ENCODE measurements at regions not wholly inside any gene's neighbourhood (a gene's known extent, or its start where the extent isn't known, plus 50 kb on each side); places are given as distances from the start of the nearest gene placed in this dataset.

- Histone ChIP-seq H3K27ac (ENCODE audit: low read depth, low read length) (no peak overlapping the region), H3K4me2 (ENCODE audit: low read length) (no peak overlapping the region), H3K9me3 (ENCODE audit: control insufficient read depth, insufficient read depth, low read length) (no peaks in the 10 kb centered on the region), H3F3A (ENCODE audit: control insufficient read depth, insufficient read depth) (no peaks in the 10 kb centered on the region), H3K4me3 (ENCODE audit: low read length) (no peak overlapping the region), H3K79me2 (ENCODE audit: control insufficient read depth, low read length) (no peaks in the 10 kb centered on the region), H3K36me3 (ENCODE audit: control insufficient read depth, low read length) (no peaks in the 10 kb centered on the region), H3K9me2 (replicated peaks; ENCODE audit: control insufficient read depth, low read length) (no peaks in the 10 kb centered on the region), H3K4me1 (ENCODE audit: control insufficient read depth, low read length) (no peaks in the 10 kb centered on the region), H4K20me1 (ENCODE audit: control insufficient read depth, insufficient read depth, low read depth, low read length) (no peaks in the 10 kb centered on the region), H3K27me3 (ENCODE audit: control insufficient read depth, low read length) (no peaks in the 10 kb centered on the region)
- TF ChIP-seq EZH2phosphoT487 (IDR thresholded peaks at IDR 0.05; ENCODE audit: borderline replicate concordance, low read length) = no peak
- no peak for TF ChIP-seq CTCF (IDR thresholded peaks at IDR 0.05; ENCODE audit: low read depth, low read length, poor library complexity, severe bottlenecking)
Observed at GRCh38 chr2:215622837-215623236, 187.0 kb upstream of the FN1 start.

GRCh38 chr2:215621381-215621780, 185.5 kb upstream of the FN1 start:
- TF ChIP-seq CTCF (IDR thresholded peaks at IDR 0.05; ENCODE audit: low read depth, low read length, poor library complexity, severe bottlenecking) (no peak), EZH2phosphoT487 (IDR thresholded peaks at IDR 0.05; ENCODE audit: borderline replicate concordance, low read length) (no peak)
- H3K4me2 ChIP-seq (ENCODE audit: low read length) = no peak overlapping the region
- H4K20me1 ChIP-seq (ENCODE audit: control insufficient read depth, insufficient read depth, low read depth, low read length) = no peaks in the 10 kb centered on the region
- no peaks in the 10 kb centered on the region for H3K79me2 ChIP-seq (ENCODE audit: control insufficient read depth, low read length)
- no peaks in the 10 kb centered on the region for H3K36me3 ChIP-seq (ENCODE audit: control insufficient read depth, low read length)
- no peaks in the 10 kb centered on the region for H3K27me3 ChIP-seq (ENCODE audit: control insufficient read depth, low read length)
- H3K4me1 ChIP-seq (ENCODE audit: control insufficient read depth, low read length) = no peaks in the 10 kb centered on the region
- H3F3A ChIP-seq (ENCODE audit: control insufficient read depth, insufficient read depth) = no peaks in the 10 kb centered on the region
- no peak overlapping the region for H3K27ac ChIP-seq (ENCODE audit: low read depth, low read length)
- no peaks in the 10 kb centered on the region for H3K9me3 ChIP-seq (ENCODE audit: control insufficient read depth, insufficient read depth, low read length)
- H3K4me3 ChIP-seq (ENCODE audit: low read length) = no peak overlapping the region
- H3K9me2 ChIP-seq (replicated peaks; ENCODE audit: control insufficient read depth, low read length) = no peaks in the 10 kb centered on the region

GRCh38 chr2:215620528-215620927, 184.7 kb upstream of the FN1 start:
- Histone ChIP-seq H3K9me2 (replicated peaks; ENCODE audit: control insufficient read depth, low read length) (no peaks in the 10 kb centered on the region), H3K36me3 (ENCODE audit: control insufficient read depth, low read length) (no peaks in the 10 kb centered on the region), H3K27me3 (ENCODE audit: control insufficient read depth, low read length) (no peaks in the 10 kb centered on the region), H3K9me3 (ENCODE audit: control insufficient read depth, insufficient read depth, low read length) (no peaks in the 10 kb centered on the region), H3K27ac (ENCODE audit: low read depth, low read length) (no peak overlapping the region), H3K4me3 (ENCODE audit: low read length) (no peak overlapping the region), H3F3A (ENCODE audit: control insufficient read depth, insufficient read depth) (no peaks in the 10 kb centered on the region), H4K20me1 (ENCODE audit: control insufficient read depth, insufficient read depth, low read depth, low read length) (no peaks in the 10 kb centered on the region), H3K79me2 (ENCODE audit: control insufficient read depth, low read length) (no peaks in the 10 kb centered on the region), H3K4me1 (ENCODE audit: control insufficient read depth, low read length) (no peaks in the 10 kb centered on the region), H3K4me2 (ENCODE audit: low read length) (no peak overlapping the region)
- TF ChIP-seq CTCF (IDR thresholded peaks at IDR 0.05; ENCODE audit: low read depth, low read length, poor library complexity, severe bottlenecking) (no peak), EZH2phosphoT487 (IDR thresholded peaks at IDR 0.05; ENCODE audit: borderline replicate concordance, low read length) (no peak)

- H3K9me2 ChIP-seq (replicated peaks; ENCODE audit: control insufficient read depth, low read length) = no peaks in the 10 kb centered on the region
- H3K27me3 ChIP-seq (ENCODE audit: control insufficient read depth, low read length) = no peaks in the 10 kb centered on the region
- no peaks in the 10 kb centered on the region for H3F3A ChIP-seq (ENCODE audit: control insufficient read depth, insufficient read depth)
- H3K27ac ChIP-seq (ENCODE audit: low read depth, low read length) = no peak overlapping the region
- no peaks in the 10 kb centered on the region for H4K20me1 ChIP-seq (ENCODE audit: control insufficient read depth, insufficient read depth, low read depth, low read length)
- H3K79me2 ChIP-seq (ENCODE audit: control insufficient read depth, low read length) = no peaks in the 10 kb centered on the region
- no peaks in the 10 kb centered on the region for H3K9me3 ChIP-seq (ENCODE audit: control insufficient read depth, insufficient read depth, low read length)
- H3K4me3 ChIP-seq (ENCODE audit: low read length) = no peak overlapping the region
- no peak overlapping the region for H3K4me2 ChIP-seq (ENCODE audit: low read length)
- H3K36me3 ChIP-seq (ENCODE audit: control insufficient read depth, low read length) = no peaks in the 10 kb centered on the region
- TF ChIP-seq EZH2phosphoT487 (IDR thresholded peaks at IDR 0.05; ENCODE audit: borderline replicate concordance, low read length) (no peak), CTCF (IDR thresholded peaks at IDR 0.05; ENCODE audit: low read depth, low read length, poor library complexity, severe bottlenecking) (no peak)
- H3K4me1 ChIP-seq (ENCODE audit: control insufficient read depth, low read length) = no peaks in the 10 kb centered on the region
Observed at GRCh38 chr2:215619989-215620388, 184.1 kb upstream of the FN1 start.

Measured in DOHH2 (cell line).